Activated CD8-positive, alpha-beta T cell treated with anti-CD3 and anti-CD28 coated beads for 36 hours (primary cell): ENCODE measurements at regions not wholly inside any gene's neighbourhood (a gene's known extent, or its start where the extent isn't known, plus 50 kb on each side); places are given as distances from the start of the nearest gene placed in this dataset.
A peak's percentile ranks its signal among the peaks of the same experiment; 100 is the strongest.

ENCODE experiments used
- ATAC-seq: fragments of 200-7000 bp; cut with Tn5 transposase; one replicate; pipeline ENCODE4 v1.10.0; 2021; ENCODE audit warnings: mild to moderate bottlenecking, moderate library complexity
- CTCF ChIA-PET: fragments of 350-600 bp; sonication (Branson Sonifier 250); formaldehyde crosslinking; loops from one replicate; lab custom pipeline; 2021; ENCODE audit warnings: antibody characterized with exemption; lab: Charles Lee
- POLR2A ChIA-PET: fragments of 350-600 bp; sonication (Branson Sonifier 250); formaldehyde crosslinking; loops from one replicate; lab custom pipeline; 2021; ENCODE audit warnings: antibody characterized with exemption; lab: Charles Lee
- DNase-seq: peaks from one replicate; pipeline ENCODE4 v3.0.0-alpha.2; 2020
- H3K27ac Mint-ChIP-seq: one replicate; pipeline ENCODE4 v1.8.0; 2021; ENCODE audit warnings: mild to moderate bottlenecking, mixed read lengths
- H3K27me3 Mint-ChIP-seq: one replicate; pipeline ENCODE4 v1.8.0; 2021; ENCODE audit warnings: mixed read lengths
- H3K36me3 Mint-ChIP-seq: one replicate; pipeline ENCODE4 v1.8.0; 2021; ENCODE audit warnings: low read depth, mixed read lengths
- H3K4me1 Mint-ChIP-seq: one replicate; pipeline ENCODE4 v1.8.0; 2021; ENCODE audit warnings: low read depth, mixed read lengths
- H3K4me3 Mint-ChIP-seq: one replicate; pipeline ENCODE4 v1.8.0; 2021; ENCODE audit warnings: mild to moderate bottlenecking, moderate library complexity, mixed read lengths
- H3K9me3 Mint-ChIP-seq: one replicate; pipeline ENCODE4 v1.8.0; 2021; ENCODE audit warnings: mixed read lengths
- CTCF ChIP-seq: fragments of 200-600 bp; IDR thresholded peaks from one replicate; pipeline ENCODE4 v1.8.0; 2022; ENCODE audit warnings: antibody characterized with exemption, mild to moderate bottlenecking
- intact Hi-C: fragments of 100-400 bp; cut with micrococcal nuclease; formaldehyde crosslinking; loops from one replicate; pipeline ENCODE4 v1.10.0; 2022

- peak; percentile 58 for ATAC-seq
- peak; percentile 99 for TF ChIP-seq CTCF
- no peaks in the 10 kb centered on the region for H3K36me3 Mint-ChIP-seq
- peak; percentile 71 for DNase-seq
- no peaks in the 10 kb centered on the region for H3K9me3 Mint-ChIP-seq
- intact Hi-C loops: loop anchor here (10.0 kb wide), 1 partner anchor 176 kb away; the partner anchor contains the start of gene ALG10B
- H3K4me3 Mint-ChIP-seq: peak overlapping the region; percentile 67
- H3K27me3 Mint-ChIP-seq: peaks cover 9% of the 10 kb centered on the region
- no peaks in the 10 kb centered on the region for H3K4me1 Mint-ChIP-seq
- no peak overlapping the region for H3K27ac Mint-ChIP-seq
- ChIA-PET POLR2A (no interaction called here), CTCF (interaction anchor here (0.6 to 2.1 kb wide), 4 partner anchors 170 to 179 kb away, joined by 3 to 10 read pairs (median 4); partner anchors contain the start of gene ALG10B)
These were observed 178.1 kb upstream of the ALG10B start for GRCh38 chr12:38138225-38139221.

- POLR2A ChIA-PET: no interaction called here
- intact Hi-C loops: loop anchor here (10.0 kb wide), 1 partner anchor 175 kb away; the partner anchor contains the start of gene ALG10B
- H3K27ac Mint-ChIP-seq: no peak overlapping the region
- no peaks in the 10 kb centered on the region for H3K4me1 Mint-ChIP-seq
- no peaks in the 10 kb centered on the region for H3K36me3 Mint-ChIP-seq
- no peak overlapping the region for H3K4me3 Mint-ChIP-seq
- TF ChIP-seq CTCF: no peak
- ATAC-seq (no peak), DNase-seq (no peak)
- H3K9me3 Mint-ChIP-seq: no peaks in the 10 kb centered on the region
- peaks cover 9% of the 10 kb centered on the region for H3K27me3 Mint-ChIP-seq
- CTCF ChIA-PET: interaction anchor here (0.6 kb wide), 1 partner anchor 175 kb away, joined by 3 read pairs; no protein-coding TSS in a partner anchor
These were observed 177.1 kb upstream of the ALG10B start for GRCh38 chr12:38139456-38139855.

GRCh38 chr12:38141239-38141638, 175.3 kb upstream of the ALG10B start:
- CTCF ChIA-PET: no interaction called here

GRCh38 chr12:38141861-38142260, 174.7 kb upstream of the ALG10B start:
- CTCF ChIA-PET: no interaction called here
- no peak for ATAC-seq

More at GRCh38 chr12:38141239-38141638, 175.3 kb upstream of the ALG10B start:
- no peak overlapping the region for H3K4me3 Mint-ChIP-seq
- H3K27ac Mint-ChIP-seq: no peak overlapping the region
- POLR2A ChIA-PET: no interaction called here
- H3K4me1 Mint-ChIP-seq: no peaks in the 10 kb centered on the region
- no peaks in the 10 kb centered on the region for H3K9me3 Mint-ChIP-seq
- DNase-seq (no peak), ATAC-seq (no peak)
- H3K36me3 Mint-ChIP-seq: no peaks in the 10 kb centered on the region
- H3K27me3 Mint-ChIP-seq: peaks cover 7% of the 10 kb centered on the region
- intact Hi-C loops: no loop called here
- no peak for TF ChIP-seq CTCF

More at GRCh38 chr12:38141861-38142260, 174.7 kb upstream of the ALG10B start:
- Mint-ChIP-seq H3K9me3 (no peaks in the 10 kb centered on the region), H3K27me3 (peaks cover 7% of the 10 kb centered on the region), H3K36me3 (no peaks in the 10 kb centered on the region), H3K4me3 (no peak overlapping the region), H3K27ac (no peak overlapping the region), H3K4me1 (no peaks in the 10 kb centered on the region)
- POLR2A ChIA-PET: no interaction called here
- no peak for TF ChIP-seq CTCF
- no peak for DNase-seq
- intact Hi-C loops: no loop called here
